GM12892 (cell line): ENCODE measurements at regions not wholly inside any gene's neighbourhood (a gene's known extent, or its start where the extent isn't known, plus 50 kb on each side); places are given as distances from the start of the nearest gene placed in this dataset.

Source experiments
- POLR2A ChIP-seq: IDR thresholded peaks from 2 replicates; pipeline ENCODE4 v1.6.1; 2011; ENCODE audit warnings: low read depth, low read length, control low read depth
- POLR2AphosphoS5 ChIP-seq: IDR thresholded peaks from 2 replicates; pipeline ENCODE4 v1.6.1; 2011; ENCODE audit warnings: low read depth, low read length, control low read depth

GRCh38 chr4:183840311-183840710 lies 64.8 kb upstream of the STOX2 start:
- no peak for TF ChIP-seq POLR2A
- no peak for TF ChIP-seq POLR2AphosphoS5
